HG03460 (cell line): ENCODE measurements at regions not wholly inside any gene's neighbourhood (a gene's known extent, or its start where the extent isn't known, plus 50 kb on each side); places are given as distances from the start of the nearest gene placed in this dataset.
"Not testable (repeated sequence)": the region's sequence is repeated elsewhere in the genome, so short reads cannot be mapped to it uniquely, and the experiment has no call there.

Source experiments
- ATAC-seq: cut with Tn5 transposase; IDR thresholded peaks from one replicate; pipeline ENCODE4 v1.9.1; 2021; ENCODE audit not compliant: unreplicated experiment

- ATAC-seq, result no peak
Observed at GRCh38 chr21:14058566-14058965, 152.2 kb downstream of the LIPI start.

GRCh38 chr21:14057841-14058481 is 152.8 kb downstream of the LIPI start:
- not testable (repeated sequence) for ATAC-seq

- ATAC-seq, result no peak
Observed at GRCh38 chr21:14057313-14057712, 153.4 kb downstream of the LIPI start.

GRCh38 chr21:14056771-14057191 is 154.0 kb downstream of the LIPI start:
- ATAC-seq, result no peak

- ATAC-seq, result not testable (repeated sequence)
Observed at GRCh38 chr21:14055746-14056515, 154.8 kb downstream of the LIPI start.

- ATAC-seq, result no peak
Observed at GRCh38 chr21:14054682-14055081, 156.1 kb downstream of the LIPI start.

- no peak for ATAC-seq
Observed at GRCh38 chr21:14050121-14050520, 160.6 kb downstream of the LIPI start.

- no peak for ATAC-seq
Observed at GRCh38 chr21:14046401-14046800, 164.4 kb downstream of the LIPI start.

- no peak for ATAC-seq
Observed at GRCh38 chr21:14040386-14040785, 170.4 kb downstream of the LIPI start.

- ATAC-seq, result not testable (repeated sequence)
Observed at GRCh38 chr21:14028619-14029018, 182.1 kb downstream of the LIPI start.

GRCh38 chr21:14027235-14027869 is 183.4 kb downstream of the LIPI start:
- peak; percentile 100 for ATAC-seq

- not testable (repeated sequence) for ATAC-seq
Observed at GRCh38 chr21:14020108-14020507, 190.6 kb downstream of the LIPI start.

- not testable (repeated sequence) for ATAC-seq
Observed at GRCh38 chr21:14015841-14016240, 194.9 kb downstream of the LIPI start.

- ATAC-seq, result not testable (repeated sequence)
Observed at GRCh38 chr21:14013623-14014498, 196.9 kb downstream of the LIPI start.

GRCh38 chr21:14013056-14013603 is 197.6 kb downstream of the LIPI start:
- no peak for ATAC-seq

GRCh38 chr21:14012409-14012808 is 198.3 kb downstream of the LIPI start:
- ATAC-seq, result no peak

- ATAC-seq, result not testable (repeated sequence)
Observed at GRCh38 chr21:14011751-14012150, 199.0 kb downstream of the LIPI start.

- not testable (repeated sequence) for ATAC-seq
Observed at GRCh38 chr21:14011149-14011548, 199.6 kb downstream of the LIPI start.

- no peak for ATAC-seq
Observed at GRCh38 chr21:14010729-14011128, 200.0 kb downstream of the LIPI start.

GRCh38 chr21:14009990-14010389 is 200.8 kb downstream of the LIPI start:
- ATAC-seq, result not testable (repeated sequence)
